Stomach smooth muscle (tissue), 2 donors: ENCODE measurements at regions not wholly inside any gene's neighbourhood (a gene's known extent, or its start where the extent isn't known, plus 50 kb on each side); places are given as distances from the start of the nearest gene placed in this dataset.
"Not testable (repeated sequence)": the region's sequence is repeated elsewhere in the genome, so short reads cannot be mapped to it uniquely, and the experiment has no call there.

Experiments
- H3K27ac ChIP-seq: one replicate; pipeline ENCODE4 v1.7.0; 2013; ENCODE audit warnings: mild to moderate bottlenecking, low read length, inconsistent platforms
- H3K27me3 ChIP-seq, 2 donors: one replicate each; pipeline ENCODE4 v1.7.0; 2013; ENCODE audit warnings: low read length in 2 of 2; ENCODE audit not compliant: insufficient read depth in 2 of 2, control insufficient read depth in 1 of 2
- H3K36me3 ChIP-seq, 2 donors: one replicate each; pipeline ENCODE4 v1.7.0; 2013; ENCODE audit warnings: low read length in 2 of 2; ENCODE audit not compliant: control insufficient read depth in 2 of 2, insufficient read depth in 2 of 2
- H3K4me1 ChIP-seq: one replicate; pipeline ENCODE4 v1.7.0; 2013; ENCODE audit warnings: low read length; ENCODE audit not compliant: control insufficient read depth, insufficient read depth
- H3K4me3 ChIP-seq, 2 donors: one replicate each; pipeline ENCODE4 v1.7.0; 2013; ENCODE audit warnings: low read length in 2 of 2
- H3K9ac ChIP-seq, 2 donors: one replicate each; pipeline ENCODE4 v1.7.0; 2013; ENCODE audit warnings: low read length in 2 of 2, mild to moderate bottlenecking in 1 of 2
- H3K9me3 ChIP-seq, 2 donors: one replicate each; pipeline ENCODE4 v1.7.0; 2013; ENCODE audit warnings: low read length in 2 of 2; ENCODE audit not compliant: control insufficient read depth in 2 of 2
- donor health status: healthy.
- donor health status: Pancreatic carcinoma.

DNA sequence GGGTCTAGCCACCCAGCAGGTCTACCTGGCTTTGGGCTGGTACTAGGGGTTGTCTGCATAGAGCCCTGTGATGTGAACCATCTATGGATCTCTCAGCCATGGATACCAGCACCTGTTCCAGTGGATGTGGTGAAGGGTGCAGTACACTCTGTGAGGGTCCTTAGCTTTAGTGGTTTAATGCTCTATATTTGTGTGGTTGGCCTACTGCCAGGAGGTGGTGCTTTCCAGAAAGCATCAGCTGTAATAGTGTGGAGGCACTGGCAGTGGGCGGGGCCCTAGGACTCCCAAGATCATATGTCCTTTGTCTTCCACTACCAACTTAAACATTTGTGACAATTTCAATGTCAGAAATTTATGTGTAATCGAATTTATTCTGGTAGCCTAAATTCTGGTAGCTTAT, 1065.1 kb downstream of the RPIA start:
- H3K27ac ChIP-seq, H3K4me1 ChIP-seq, H3K27me3 ChIP-seq, H3K9ac ChIP-seq, H3K4me3 ChIP-seq, H3K36me3 ChIP-seq: not testable (repeated sequence)
- H3K9me3 ChIP-seq = peaks cover 0 to 10% of the 10 kb centered on the region in 2 donors

DNA sequence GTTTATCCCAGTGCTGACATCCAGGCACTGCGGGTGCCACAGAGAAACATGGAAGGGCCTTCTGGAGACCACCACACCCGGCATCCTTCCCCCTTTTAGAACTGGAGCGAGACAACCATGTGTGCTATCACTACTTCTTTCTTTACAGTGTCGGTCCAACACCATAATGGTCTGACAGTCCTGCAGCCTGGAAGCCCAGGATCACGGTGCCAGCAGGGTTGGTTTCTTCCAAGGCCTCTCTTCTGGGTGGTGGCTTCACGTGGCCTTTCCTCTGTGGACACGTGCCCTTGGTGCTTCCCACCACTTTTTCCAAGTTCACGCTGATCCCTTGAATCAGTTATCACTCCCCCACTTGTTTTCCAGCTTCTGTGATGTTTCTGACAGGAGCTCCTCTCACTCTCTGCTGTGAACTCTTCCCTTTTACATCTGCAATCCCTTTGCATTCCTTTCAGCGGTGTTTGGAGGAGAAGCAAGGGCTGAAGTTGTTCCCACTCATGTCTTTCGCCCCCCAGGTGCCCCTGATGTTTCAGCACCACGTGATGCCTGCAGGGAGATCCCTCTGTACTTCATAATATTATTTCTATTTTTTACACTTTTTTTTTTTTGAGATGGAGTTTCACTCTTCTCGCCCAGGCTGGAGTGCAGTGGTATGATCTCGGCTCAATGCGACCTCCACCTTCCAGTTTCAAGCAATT, 1067.0 kb downstream of the RPIA start:
- not testable (repeated sequence) for H3K4me1 ChIP-seq

DNA sequence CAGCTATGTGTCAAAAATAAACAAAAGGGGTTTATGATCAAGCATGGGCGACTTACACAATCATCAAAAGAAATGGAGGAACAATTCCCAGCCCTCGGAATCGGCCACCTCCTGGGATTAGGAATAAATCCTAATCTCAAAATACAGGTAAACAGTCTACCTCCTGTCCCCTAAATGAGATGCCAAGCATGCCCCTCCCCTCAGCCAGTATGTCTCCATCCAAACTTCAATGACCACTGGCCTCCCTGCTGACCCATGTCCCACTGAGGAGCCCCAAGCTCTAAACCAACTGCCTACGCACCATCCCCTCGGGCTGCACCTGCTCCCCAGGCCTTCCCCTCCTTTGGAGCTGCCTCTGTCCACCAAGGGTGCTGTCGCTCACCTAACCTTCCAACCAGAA, 1069.3 kb downstream of the RPIA start:
- Histone ChIP-seq H3K9me3 (peaks cover 0 to 17% of the 10 kb centered on the region in 2 donors), H3K27me3 (peaks cover 5 to 13% of the 10 kb centered on the region in 2 donors)
- not testable (repeated sequence) for H3K27ac ChIP-seq, H3K9ac ChIP-seq, H3K4me1 ChIP-seq, H3K36me3 ChIP-seq, H3K4me3 ChIP-seq

More for the DNA sequence above, 1067.0 kb downstream of the RPIA start:
- H3K36me3 ChIP-seq, H3K4me3 ChIP-seq, H3K9ac ChIP-seq, H3K27me3 ChIP-seq, H3K27ac ChIP-seq: not testable (repeated sequence)
- peaks cover 0 to 10% of the 10 kb centered on the region in 2 donors for H3K9me3 ChIP-seq

DNA sequence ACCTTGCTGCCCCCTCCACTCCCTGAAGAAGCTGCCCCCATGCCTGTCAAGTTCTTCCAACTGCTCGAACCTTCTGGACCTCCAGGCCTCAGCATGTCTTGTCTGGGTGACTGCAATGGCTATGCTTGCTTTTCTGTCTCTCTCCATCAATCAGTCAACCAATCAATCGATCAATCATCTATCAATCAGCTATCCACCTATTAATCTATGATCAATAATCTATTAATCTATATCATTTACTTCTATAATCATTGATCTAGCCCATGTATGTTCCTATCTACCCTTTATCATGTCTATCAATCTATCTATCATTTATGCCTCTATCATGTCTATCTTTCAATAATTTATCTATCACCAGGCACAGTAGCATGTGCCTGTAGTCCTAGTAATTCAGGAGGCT, 1069.7 kb downstream of the RPIA start:
- H3K4me3 ChIP-seq, H3K9ac ChIP-seq, H3K27ac ChIP-seq, H3K36me3 ChIP-seq, H3K4me1 ChIP-seq: not testable (repeated sequence)
- peaks cover 0 to 17% of the 10 kb centered on the region in 2 donors for H3K9me3 ChIP-seq
- H3K27me3 ChIP-seq = peaks cover 6 to 14% of the 10 kb centered on the region in 2 donors

DNA sequence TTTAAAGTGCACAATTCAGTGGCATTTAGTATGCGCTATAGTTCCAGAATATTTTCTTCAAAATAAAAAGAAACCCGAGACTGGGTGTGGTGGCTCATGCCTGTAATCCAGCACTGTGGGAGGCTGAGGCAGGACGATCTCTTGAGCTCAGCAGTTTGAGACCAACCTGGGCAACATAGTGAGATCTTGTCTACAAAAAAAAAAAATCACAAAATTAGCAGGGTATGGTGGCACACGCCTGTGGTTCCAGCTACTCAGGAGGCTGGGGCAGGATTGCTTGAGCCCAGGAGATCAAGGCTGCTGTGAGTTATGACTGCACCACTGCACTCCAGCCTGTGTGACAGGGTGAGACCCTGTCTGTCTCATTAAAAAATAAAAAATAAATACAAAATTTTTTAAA, 1070.4 kb downstream of the RPIA start:
- H3K36me3 ChIP-seq, H3K27ac ChIP-seq, H3K4me3 ChIP-seq, H3K4me1 ChIP-seq, H3K9ac ChIP-seq: not testable (repeated sequence)
- Histone ChIP-seq H3K9me3 (peaks cover 0 to 17% of the 10 kb centered on the region in 2 donors), H3K27me3 (peaks cover 11 to 21% of the 10 kb centered on the region in 2 donors)

DNA sequence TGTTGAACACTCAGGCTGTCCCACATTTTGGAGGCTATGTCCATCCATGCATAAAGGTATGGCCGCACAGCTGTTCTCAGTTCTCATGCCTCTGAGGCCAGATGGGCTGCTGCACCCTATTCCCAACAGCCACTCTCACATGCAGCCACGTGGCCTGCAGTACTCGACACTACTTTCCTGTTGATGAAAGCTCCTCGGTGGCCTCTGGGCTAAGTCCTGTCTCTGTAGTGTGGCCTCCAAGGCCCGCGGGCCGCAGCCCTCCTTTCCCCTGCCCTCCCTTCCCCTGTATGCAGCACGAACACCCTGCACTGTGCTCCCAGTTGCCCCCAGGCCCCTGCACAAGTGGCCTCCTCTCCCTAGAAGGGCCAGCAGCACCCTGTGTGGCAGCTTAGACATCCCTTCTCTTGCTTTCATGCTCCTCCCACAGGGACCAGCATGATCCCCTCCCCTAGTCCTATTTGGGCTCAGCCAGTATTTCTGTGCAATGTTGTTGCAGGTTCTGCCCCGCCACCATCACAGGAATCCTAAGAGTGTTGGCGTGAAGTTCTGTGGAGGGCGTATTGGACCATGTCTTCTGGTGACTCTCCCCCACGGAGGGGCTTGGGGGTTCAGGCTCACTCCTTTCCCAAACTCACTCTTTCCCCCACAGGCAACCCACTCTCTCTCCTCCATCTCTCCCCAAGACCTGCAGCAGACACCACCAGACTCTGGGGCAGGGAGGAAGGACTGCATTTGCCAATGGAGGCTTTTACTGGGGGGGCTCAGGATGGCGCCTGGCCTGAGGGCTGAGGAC, 1071.2 kb downstream of the RPIA start:
- H3K9ac ChIP-seq, H3K27ac ChIP-seq, H3K36me3 ChIP-seq, H3K4me3 ChIP-seq, H3K4me1 ChIP-seq: not testable (repeated sequence)
- Histone ChIP-seq H3K9me3 (peaks cover 0 to 17% of the 10 kb centered on the region in 2 donors), H3K27me3 (peaks cover 19 to 26% of the 10 kb centered on the region in 2 donors)

DNA sequence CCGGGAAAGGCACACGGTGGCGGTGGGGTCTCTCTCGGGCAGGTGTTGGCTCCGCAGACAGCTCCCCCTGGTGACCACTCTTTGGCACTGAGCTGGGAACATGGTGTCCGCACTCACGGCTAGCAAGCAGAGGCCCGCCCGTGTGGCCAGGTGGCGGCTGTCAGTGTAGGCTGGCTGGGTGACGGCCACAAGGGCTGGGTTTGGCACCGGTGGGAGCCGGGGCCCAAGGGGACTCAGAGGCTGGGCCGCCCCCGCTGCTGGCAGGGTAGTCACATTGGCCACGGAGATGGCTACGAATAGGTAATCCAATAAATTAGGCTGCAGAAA, 1071.7 kb downstream of the RPIA start:
- peaks cover 24 to 26% of the 10 kb centered on the region in 2 donors for H3K27me3 ChIP-seq

DNA sequence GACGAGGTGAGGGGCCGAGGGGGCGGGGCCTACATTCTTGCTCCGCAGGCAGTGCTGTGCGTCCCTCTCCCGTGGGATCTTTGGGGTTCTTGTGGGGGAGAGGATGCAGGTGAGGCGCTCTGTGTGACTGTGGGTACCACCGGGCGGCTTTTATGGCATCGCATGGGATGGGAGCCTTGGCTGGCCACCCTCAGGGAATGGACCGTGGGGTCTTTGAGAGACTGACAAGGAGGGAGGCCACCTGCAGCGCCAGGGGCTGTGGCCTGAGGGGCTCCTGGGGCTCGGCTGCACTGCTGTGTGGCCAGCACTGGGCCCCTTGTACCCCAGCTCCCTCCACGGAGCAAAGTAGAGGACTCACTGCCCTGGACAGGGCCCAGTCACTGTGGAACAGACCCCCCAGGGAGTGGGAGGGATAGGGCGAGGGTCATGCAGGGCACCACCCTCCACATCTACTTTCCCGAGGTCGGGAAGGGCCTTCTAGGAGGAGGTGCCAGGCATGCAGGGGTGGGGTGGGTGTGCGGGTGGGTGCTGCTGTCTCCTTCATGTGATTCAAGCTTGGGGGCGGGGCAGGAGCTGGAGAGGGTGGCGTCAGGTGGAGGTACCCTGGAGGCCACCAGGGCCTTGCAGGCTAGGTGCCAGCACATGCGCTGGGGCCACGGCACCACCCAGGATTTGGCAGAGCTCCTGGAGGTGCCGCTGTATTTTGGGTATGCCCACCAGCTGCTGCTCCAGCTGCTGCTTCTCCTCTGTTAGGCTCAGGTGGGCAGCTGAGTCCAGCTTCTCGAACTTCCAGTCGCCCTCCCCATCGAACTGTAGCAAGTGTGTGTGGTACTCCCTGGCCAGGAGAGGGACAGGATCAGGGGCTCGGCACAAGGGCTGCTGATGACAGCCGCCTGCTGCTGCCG, 1072.4 kb downstream of the RPIA start:
- Histone ChIP-seq H3K36me3 (no peaks in the 10 kb centered on the region), H3K9ac (no peak overlapping the region), H3K9me3 (peaks cover 0 to 10% of the 10 kb centered on the region in 2 donors), H3K27ac (no peak overlapping the region), H3K4me3 (no peak overlapping the region), H3K27me3 (peaks cover 25 to 26% of the 10 kb centered on the region in 2 donors), H3K4me1 (peaks cover 4% of the 10 kb centered on the region)

More for the DNA sequence above, 1071.7 kb downstream of the RPIA start:
- Histone ChIP-seq H3K4me3 (no peak overlapping the region), H3K27ac (no peak overlapping the region), H3K9me3 (peaks cover 0 to 13% of the 10 kb centered on the region in 2 donors), H3K36me3 (no peaks in the 10 kb centered on the region), H3K9ac (no peak overlapping the region), H3K4me1 (peaks cover 4% of the 10 kb centered on the region)

DNA sequence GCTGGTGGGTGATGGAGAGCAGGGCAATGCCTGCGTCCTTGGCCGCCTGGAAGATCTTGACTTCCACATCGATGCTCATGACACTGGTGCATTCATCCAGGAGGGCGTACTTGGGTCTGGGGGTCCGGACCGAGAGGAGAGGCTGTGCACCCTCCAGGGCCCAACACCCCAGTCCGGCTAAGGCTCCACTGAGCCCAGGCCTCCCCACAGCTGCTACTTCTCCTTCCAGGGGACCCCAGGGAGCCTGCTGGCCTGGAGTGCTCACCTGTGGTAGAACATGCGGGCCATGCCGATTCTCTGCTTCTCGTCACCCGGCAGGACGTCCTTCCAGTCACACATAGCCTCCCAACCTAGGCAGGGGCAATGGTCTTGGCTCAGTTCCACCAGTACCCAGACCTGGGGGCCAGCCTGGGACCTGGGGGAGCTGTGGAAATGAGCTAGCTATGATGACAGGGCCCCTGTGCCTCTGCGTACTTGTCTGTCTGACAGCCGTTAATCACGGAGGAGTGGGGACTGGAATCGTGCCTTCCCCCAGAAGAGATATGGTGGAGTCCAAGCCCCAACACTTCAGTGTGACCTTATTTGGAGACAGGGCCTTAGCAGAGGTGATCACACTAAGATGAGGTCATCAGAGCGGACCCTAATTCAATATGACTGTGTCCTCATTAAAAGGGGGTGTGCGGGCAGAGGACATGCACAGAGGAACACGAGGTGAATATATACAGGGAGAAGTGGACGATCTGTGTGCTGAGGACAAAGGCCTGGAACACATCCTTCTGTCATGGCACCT, 1073.3 kb downstream of the RPIA start:
- not testable (repeated sequence) for H3K36me3 ChIP-seq, H3K4me1 ChIP-seq, H3K4me3 ChIP-seq, H3K9me3 ChIP-seq, H3K27ac ChIP-seq, H3K9ac ChIP-seq
- H3K27me3 ChIP-seq = peaks cover 25 to 26% of the 10 kb centered on the region in 2 donors

DNA sequence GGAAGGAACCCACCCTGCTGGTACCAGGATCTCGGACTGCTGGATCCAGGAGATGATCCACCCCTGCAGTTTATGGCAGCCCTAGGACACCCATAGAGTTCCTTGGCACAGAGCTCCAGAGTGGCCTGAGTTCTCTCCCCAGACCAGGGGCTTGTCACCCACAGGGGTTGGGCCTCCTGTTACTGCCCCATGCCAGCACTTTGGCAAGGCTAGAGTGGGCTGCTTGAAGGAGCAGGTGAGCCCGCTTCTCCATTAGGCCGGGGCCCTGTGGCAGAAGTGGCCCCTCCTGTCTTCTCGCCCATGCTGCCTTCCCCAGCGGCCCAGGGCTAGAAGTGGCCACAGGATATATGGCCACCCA, 1073.9 kb downstream of the RPIA start:
- peaks cover 25 to 26% of the 10 kb centered on the region in 2 donors for H3K27me3 ChIP-seq
- H3K9ac ChIP-seq, H3K4me1 ChIP-seq, H3K4me3 ChIP-seq, H3K9me3 ChIP-seq, H3K36me3 ChIP-seq, H3K27ac ChIP-seq: not testable (repeated sequence)
